BE2C (cell line): ENCODE measurements at regions not wholly inside any gene's neighbourhood (a gene's known extent, or its start where the extent isn't known, plus 50 kb on each side); places are given as distances from the start of the nearest gene placed in this dataset.

Source experiments
- DNase-seq: peaks from one replicate; pipeline ENCODE4 v3.0.0-alpha.2; 2020
- H3K27me3 ChIP-seq: fragments of 250-450 bp; sonication (Bioruptor Pico); 2 replicates; pipeline ENCODE4 v1.5.1; 2020; ENCODE audit warnings: mild to moderate bottlenecking
- H3K36me3 ChIP-seq: fragments of 250-450 bp; sonication (Bioruptor Pico); 2 replicates; pipeline ENCODE4 v1.5.1; 2020; ENCODE audit warnings: mild to moderate bottlenecking
- H3K4me1 ChIP-seq: fragments of 250-450 bp; sonication (Bioruptor Pico); 2 replicates; pipeline ENCODE4 v1.5.1; 2020
- H3K4me3 ChIP-seq: 2 replicates; pipeline ENCODE4 v1.5.1; 2011; ENCODE audit warnings: low read depth, low read length
- H3K9me3 ChIP-seq: fragments of 250-450 bp; sonication (Bioruptor Pico); 2 replicates; pipeline ENCODE4 v1.5.1; 2020
- CTCF ChIP-seq: IDR thresholded peaks from 2 replicates; pipeline ENCODE4 v1.5.1; 2012; ENCODE audit warnings: mild to moderate bottlenecking, low read depth, low read length

DNA sequence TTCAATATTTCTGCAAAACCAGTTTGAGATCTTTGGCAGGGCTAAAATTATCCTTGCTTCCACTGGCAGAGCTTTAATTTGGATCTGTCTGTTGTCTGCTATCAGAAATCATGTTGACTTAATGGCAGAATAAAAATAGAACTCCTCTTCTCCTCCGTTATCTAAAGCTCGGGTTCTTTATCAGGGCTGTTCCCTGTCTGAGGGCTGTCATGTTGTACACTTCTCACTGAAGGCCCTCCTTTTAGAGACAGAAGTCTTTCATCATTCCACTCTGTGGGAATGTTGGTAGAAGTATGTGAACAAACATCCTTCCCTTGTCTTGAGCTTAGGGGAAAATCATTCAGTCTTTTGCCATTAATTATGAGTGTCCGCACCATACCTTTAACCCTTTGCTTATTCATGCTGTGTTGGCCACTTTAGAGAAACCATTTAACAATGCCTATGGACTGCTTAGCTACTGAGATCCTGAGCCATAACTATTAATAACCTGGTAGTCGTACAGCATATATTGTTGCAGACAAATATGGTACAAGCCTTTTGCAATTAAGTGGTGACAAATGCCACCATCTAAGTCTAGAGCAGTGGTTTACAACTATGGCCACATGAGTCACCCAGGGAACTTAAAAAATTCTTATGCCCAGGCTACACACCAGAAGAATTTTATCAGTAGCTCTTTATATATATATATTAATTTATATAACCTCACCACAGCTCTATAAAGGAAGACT, 226.0 kb upstream of the TPM1 start:
- TF ChIP-seq CTCF, result no peak
- Histone ChIP-seq H3K27me3 (no peaks in the 10 kb centered on the region), H3K4me3 (peak overlapping the region; percentile 15), H3K9me3 (no peaks in the 10 kb centered on the region), H3K4me1 (peaks cover 22% of the 10 kb centered on the region), H3K36me3 (peaks cover 3% of the 10 kb centered on the region)
- no peak for DNase-seq

DNA sequence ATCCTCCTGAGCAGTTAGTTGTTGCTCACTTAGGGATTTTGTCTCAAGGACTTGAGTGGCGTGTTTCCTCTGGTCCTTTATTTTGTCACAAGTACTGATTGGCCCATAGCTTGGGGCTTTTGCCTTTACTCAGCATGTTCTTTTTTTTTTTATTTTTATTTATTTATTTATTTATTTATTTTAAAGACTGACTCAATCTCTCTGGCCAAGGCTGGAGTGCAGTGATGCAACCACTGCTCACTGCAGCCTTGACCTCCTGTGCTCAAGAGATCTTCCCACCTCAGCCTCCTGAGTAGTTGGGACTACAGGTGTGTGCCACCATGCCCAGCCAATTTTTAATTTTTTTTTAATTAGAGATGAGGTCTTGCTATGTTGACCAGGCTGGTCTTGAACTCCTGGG, 223.9 kb upstream of the TPM1 start:
- no peak for DNase-seq
- H3K27me3 ChIP-seq, result no peaks in the 10 kb centered on the region
- peaks cover 22% of the 10 kb centered on the region for H3K4me1 ChIP-seq

GRCh38 chr15:62821384-62822131, 221.0 kb upstream of the TPM1 start:
- Histone ChIP-seq H3K4me3 (no peak overlapping the region), H3K36me3 (peaks cover 3% of the 10 kb centered on the region), H3K4me1 (peaks cover 9% of the 10 kb centered on the region), H3K27me3 (no peaks in the 10 kb centered on the region), H3K9me3 (no peaks in the 10 kb centered on the region)
- TF ChIP-seq CTCF, result no peak
- no peak for DNase-seq

More for the DNA sequence above, 223.9 kb upstream of the TPM1 start:
- Histone ChIP-seq H3K9me3 (no peaks in the 10 kb centered on the region), H3K4me3 (no peak overlapping the region), H3K36me3 (peaks cover 3% of the 10 kb centered on the region)
- TF ChIP-seq CTCF, result no peak

DNA sequence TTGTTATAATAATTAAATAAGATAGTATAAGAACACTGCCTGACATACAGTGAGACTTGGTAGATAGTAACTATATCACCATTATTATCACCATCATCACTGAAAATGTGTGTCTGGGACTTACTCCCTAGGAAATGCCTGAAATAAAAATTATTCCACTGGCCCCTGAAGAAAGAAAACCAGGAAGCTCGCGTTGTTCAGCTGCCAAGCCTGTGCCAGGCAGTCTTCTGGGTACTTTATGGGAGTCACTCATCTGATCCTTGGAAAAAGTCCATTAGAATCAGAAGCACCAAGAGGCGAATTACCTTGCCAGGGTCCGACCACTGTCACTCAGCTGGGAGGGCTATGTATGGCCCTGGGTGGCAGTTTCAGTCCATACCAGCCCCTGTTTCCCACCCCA, 220.3 kb upstream of the TPM1 start:
- H3K36me3 ChIP-seq, result peaks cover 3% of the 10 kb centered on the region
- H3K4me3 ChIP-seq, result no peak overlapping the region
- H3K9me3 ChIP-seq, result no peaks in the 10 kb centered on the region
- H3K4me1 ChIP-seq, result peaks cover 9% of the 10 kb centered on the region
- H3K27me3 ChIP-seq, result no peaks in the 10 kb centered on the region
- TF ChIP-seq CTCF, result no peak
- no peak for DNase-seq

DNA sequence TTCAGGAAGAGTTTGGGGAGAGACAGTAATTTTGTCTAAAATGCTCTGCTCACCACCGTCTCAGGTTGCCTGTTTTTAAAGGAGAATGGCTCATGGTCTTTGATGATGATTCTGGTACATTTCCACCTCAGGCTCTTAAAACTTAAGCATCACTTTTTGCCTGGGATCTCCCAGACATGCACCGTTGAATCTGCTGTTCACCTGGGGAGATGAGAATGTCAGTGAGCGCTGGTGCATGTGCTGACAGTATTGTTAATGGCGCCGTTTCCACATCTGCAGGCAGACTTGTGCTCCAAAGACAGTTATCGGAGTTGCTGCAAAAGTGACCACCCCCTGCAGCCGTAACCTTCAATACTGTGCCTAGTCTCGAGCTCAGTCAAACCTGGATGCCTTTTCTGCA, 219.0 kb upstream of the TPM1 start:
- H3K36me3 ChIP-seq, result peaks cover 3% of the 10 kb centered on the region

More for the DNA sequence above, 219.0 kb upstream of the TPM1 start:
- Histone ChIP-seq H3K4me3 (no peak overlapping the region), H3K4me1 (peaks cover 18% of the 10 kb centered on the region), H3K27me3 (no peaks in the 10 kb centered on the region), H3K9me3 (no peaks in the 10 kb centered on the region)
- no peak for TF ChIP-seq CTCF
- DNase-seq, result no peak
